ENCODE measurements at regions not wholly inside any gene's neighbourhood (a gene's known extent, or its start where the extent isn't known, plus 50 kb on each side); places are given as distances from the start of the nearest gene placed in this dataset.

DNA sequence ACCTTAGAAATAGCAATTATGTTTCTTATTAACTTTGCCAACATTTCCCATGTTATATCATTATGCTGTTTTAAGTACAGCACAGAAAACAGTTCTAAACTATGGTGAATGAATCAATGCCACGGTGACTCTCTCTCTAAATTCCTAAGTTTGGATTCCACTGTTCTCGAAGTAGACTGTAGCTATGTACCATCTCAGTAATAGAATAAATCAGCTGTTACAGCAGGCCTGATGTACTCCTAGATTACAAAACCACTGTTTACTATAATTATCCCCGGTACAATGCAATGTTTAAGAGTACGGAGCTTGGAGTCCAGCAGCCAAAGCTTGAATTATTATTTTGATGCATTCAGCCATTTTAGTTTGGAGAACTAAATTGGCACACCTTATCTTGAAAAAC lies 476.3 kb upstream of the SLITRK1 start:
- Histone ChIP-seq H3K36me3 (replicated peaks; ENCODE audit: low read depth, low read length) (no peaks in the 10 kb centered on the region), H3K27ac (ENCODE audit: low read length) (no peak overlapping the region), H3K9ac (ENCODE audit: low read length) (no peak overlapping the region), H3K4me1 (ENCODE audit: low read length) (peaks cover 10% of the 10 kb centered on the region), H3K27me3 (ENCODE audit: low read depth, low read length) (no peaks in the 10 kb centered on the region), H4K20me1 (ENCODE audit: insufficient read depth, low read length) (no peaks in the 10 kb centered on the region), H3K4me2 (ENCODE audit: low read length) (no peak overlapping the region), H3K4me3 (ENCODE audit: low read length) (no peak overlapping the region), H3K79me2 (ENCODE audit: low read length) (no peaks in the 10 kb centered on the region), H3K9me3 (ENCODE audit: insufficient read depth, low read length) (no peaks in the 10 kb centered on the region), H2AFZ (ENCODE audit: low read depth, low read length) (no peak overlapping the region)
- TF ChIP-seq, protein P1, sequence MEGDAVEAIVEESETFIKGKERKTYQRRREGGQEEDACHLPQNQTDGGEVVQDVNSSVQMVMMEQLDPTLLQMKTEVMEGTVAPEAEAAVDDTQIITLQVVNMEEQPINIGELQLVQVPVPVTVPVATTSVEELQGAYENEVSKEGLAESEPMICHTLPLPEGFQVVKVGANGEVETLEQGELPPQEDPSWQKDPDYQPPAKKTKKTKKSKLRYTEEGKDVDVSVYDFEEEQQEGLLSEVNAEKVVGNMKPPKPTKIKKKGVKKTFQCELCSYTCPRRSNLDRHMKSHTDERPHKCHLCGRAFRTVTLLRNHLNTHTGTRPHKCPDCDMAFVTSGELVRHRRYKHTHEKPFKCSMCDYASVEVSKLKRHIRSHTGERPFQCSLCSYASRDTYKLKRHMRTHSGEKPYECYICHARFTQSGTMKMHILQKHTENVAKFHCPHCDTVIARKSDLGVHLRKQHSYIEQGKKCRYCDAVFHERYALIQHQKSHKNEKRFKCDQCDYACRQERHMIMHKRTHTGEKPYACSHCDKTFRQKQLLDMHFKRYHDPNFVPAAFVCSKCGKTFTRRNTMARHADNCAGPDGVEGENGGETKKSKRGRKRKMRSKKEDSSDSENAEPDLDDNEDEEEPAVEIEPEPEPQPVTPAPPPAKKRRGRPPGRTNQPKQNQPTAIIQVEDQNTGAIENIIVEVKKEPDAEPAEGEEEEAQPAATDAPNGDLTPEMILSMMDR (IDR thresholded peaks at IDR 0.05; ENCODE audit: low read depth, low read length) = no peak
- TF ChIP-seq EZH2phosphoT487 (IDR thresholded peaks at IDR 0.05; ENCODE audit: low read depth) = no peak

DNA sequence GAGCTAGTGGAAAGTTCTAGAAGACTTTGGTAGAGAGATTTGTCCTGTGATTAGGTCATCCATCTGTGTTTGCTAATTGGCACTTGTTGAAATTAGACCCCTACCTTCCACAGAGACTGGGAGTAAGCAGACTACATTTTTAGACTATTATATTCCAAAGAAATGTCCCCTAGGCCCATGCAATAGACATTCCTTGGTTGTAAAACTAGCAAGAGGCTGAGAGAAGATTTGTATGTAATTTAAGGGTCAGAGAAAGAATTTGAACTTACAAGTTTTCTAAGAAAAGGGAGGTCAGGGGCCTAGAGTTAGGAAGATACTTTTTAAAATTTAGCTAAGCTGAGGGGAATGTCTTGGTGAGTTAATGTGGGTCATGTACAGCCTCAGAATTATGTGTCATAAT lies 470.7 kb upstream of the SLITRK1 start:
- Histone ChIP-seq H3K9ac (ENCODE audit: low read length) (no peak overlapping the region), H3K4me2 (ENCODE audit: low read length) (no peak overlapping the region), H3K79me2 (ENCODE audit: low read length) (no peaks in the 10 kb centered on the region), H2AFZ (ENCODE audit: low read depth, low read length) (no peak overlapping the region), H3K9me3 (ENCODE audit: insufficient read depth, low read length) (no peaks in the 10 kb centered on the region; the same call in 1 of the 2 replicates), H3K27me3 (ENCODE audit: low read depth, low read length) (no peaks in the 10 kb centered on the region), H3K4me3 (ENCODE audit: low read length) (no peak overlapping the region), H3K27ac (ENCODE audit: low read length) (no peak overlapping the region), H3K36me3 (replicated peaks; ENCODE audit: low read depth, low read length) (no peaks in the 10 kb centered on the region), H3K4me1 (ENCODE audit: low read length) (peaks cover 10% of the 10 kb centered on the region), H4K20me1 (ENCODE audit: insufficient read depth, low read length) (no peaks in the 10 kb centered on the region)
- TF ChIP-seq, protein P1 (IDR thresholded peaks at IDR 0.05; ENCODE audit: low read depth, low read length) = no peak
- no peak for TF ChIP-seq EZH2phosphoT487 (IDR thresholded peaks at IDR 0.05; ENCODE audit: low read depth)

- no peak overlapping the region for H2AFZ ChIP-seq (ENCODE audit: low read depth, low read length)
- no peak for TF ChIP-seq EZH2phosphoT487 (IDR thresholded peaks at IDR 0.05; ENCODE audit: low read depth)
- TF ChIP-seq, protein P1 (IDR thresholded peaks at IDR 0.05; ENCODE audit: low read depth, low read length) = no peak
- no peak overlapping the region for H3K4me2 ChIP-seq (ENCODE audit: low read length)
- no peaks in the 10 kb centered on the region for H4K20me1 ChIP-seq (ENCODE audit: insufficient read depth, low read length)
- 0 out of 2 replicates have a peak, but pooled peaks cover 3% of the 10 kb centered on the region for H3K9me3 ChIP-seq (ENCODE audit: insufficient read depth, low read length)
- H3K27me3 ChIP-seq (ENCODE audit: low read depth, low read length) = no peaks in the 10 kb centered on the region
- no peaks in the 10 kb centered on the region for H3K36me3 ChIP-seq (replicated peaks; ENCODE audit: low read depth, low read length)
- H3K79me2 ChIP-seq (ENCODE audit: low read length) = no peaks in the 10 kb centered on the region
- no peak overlapping the region for H3K27ac ChIP-seq (ENCODE audit: low read length)
- H3K4me3 ChIP-seq (ENCODE audit: low read length) = no peak overlapping the region
- H3K4me1 ChIP-seq (ENCODE audit: low read length) = no peaks in the 10 kb centered on the region
- H3K9ac ChIP-seq (ENCODE audit: low read length) = no peak overlapping the region
These were observed 457.2 kb upstream of the SLITRK1 start for GRCh38 chr13:84339456-84339855.

DNA sequence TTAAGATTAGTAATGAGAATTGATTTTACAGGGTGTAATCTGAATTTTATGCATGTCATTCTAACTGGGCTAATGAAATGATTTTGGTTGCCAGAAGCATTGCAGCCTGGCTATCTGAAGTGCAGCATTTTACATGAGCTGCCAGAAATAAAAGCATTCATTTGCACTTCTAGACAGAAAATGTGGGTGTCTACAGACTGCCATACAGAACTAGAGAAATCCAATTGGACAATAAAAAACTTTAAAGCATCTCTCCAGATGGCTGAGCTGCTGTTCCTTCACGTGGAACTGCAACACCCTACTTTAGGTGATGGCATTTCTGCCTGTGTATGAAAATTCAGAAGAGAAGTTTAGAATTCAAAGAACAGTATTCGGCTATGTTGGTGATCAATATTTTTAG lies 450.1 kb upstream of the SLITRK1 start:
- H3K9me3 ChIP-seq (ENCODE audit: insufficient read depth, low read length) = 0 out of 2 replicates have a peak, but pooled peaks cover 3% of the 10 kb centered on the region
- H3K27ac ChIP-seq (ENCODE audit: low read length) = no peak overlapping the region
- no peak overlapping the region for H3K4me2 ChIP-seq (ENCODE audit: low read length)
- no peak overlapping the region for H3K4me3 ChIP-seq (ENCODE audit: low read length)
- no peaks in the 10 kb centered on the region for H3K79me2 ChIP-seq (ENCODE audit: low read length)
- no peaks in the 10 kb centered on the region for H3K27me3 ChIP-seq (ENCODE audit: low read depth, low read length)
- H3K9ac ChIP-seq (ENCODE audit: low read length) = no peak overlapping the region
- H3K36me3 ChIP-seq (replicated peaks; ENCODE audit: low read depth, low read length) = no peaks in the 10 kb centered on the region
- TF ChIP-seq EZH2phosphoT487 (IDR thresholded peaks at IDR 0.05; ENCODE audit: low read depth) = no peak
- TF ChIP-seq, protein P1 (IDR thresholded peaks at IDR 0.05; ENCODE audit: low read depth, low read length) = no peak
- no peaks in the 10 kb centered on the region for H3K4me1 ChIP-seq (ENCODE audit: low read length)
- no peaks in the 10 kb centered on the region for H4K20me1 ChIP-seq (ENCODE audit: insufficient read depth, low read length)
- H2AFZ ChIP-seq (ENCODE audit: low read depth, low read length) = no peak overlapping the region
